ENCODE measurements at regions not wholly inside any gene's neighbourhood (a gene's known extent, or its start where the extent isn't known, plus 50 kb on each side); places are given as distances from the start of the nearest gene placed in this dataset.

DNA sequence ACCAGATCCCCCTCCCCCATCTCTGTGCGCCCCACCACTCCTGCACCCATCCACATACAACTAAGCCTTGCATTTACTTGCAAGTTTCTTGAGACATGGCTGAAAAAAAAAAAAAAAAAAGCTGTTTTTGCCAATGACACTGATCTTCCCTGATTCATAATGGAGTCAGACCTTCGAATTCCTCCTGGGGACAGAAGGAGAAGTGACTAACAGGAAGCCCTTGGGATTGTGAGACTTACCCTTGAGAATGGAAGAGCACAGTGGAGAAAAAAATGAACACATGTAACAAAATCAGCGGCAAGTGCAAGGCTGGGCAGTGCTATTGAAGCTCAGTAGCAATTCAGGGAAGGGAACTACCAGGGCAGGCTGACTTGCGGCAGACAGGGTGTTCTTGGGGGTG lies 288.4 kb downstream of the BCOR start (continued):
- TF ChIP-seq MTA2 (IDR thresholded peaks at IDR 0.05; ENCODE audit: low read depth) (no peak), KDM1A (IDR thresholded peaks at IDR 0.05) (no peak), PCBP2 (IDR thresholded peaks at IDR 0.05; ENCODE audit: low read depth, low read length, poor library complexity, severe bottlenecking) (no peak), GTF2F1 (IDR thresholded peaks at IDR 0.05; ENCODE audit: low read depth, low read length) (no peak), SMARCA5 (IDR thresholded peaks at IDR 0.05) (no peak), HOXB6 (CRISPR knock-in tag; IDR thresholded peaks at IDR 0.05; ENCODE audit: borderline replicate concordance) (no peak)

GRCh38 chrX:39810901-39811300 lies 286.9 kb downstream of the BCOR start:
- POLR2A ChIA-PET, result no interaction called here
- 13% methylated on average over 2 of the region's 2 CpGs for WGBS (ENCODE audit: insufficient coverage, low coverage, missing lambda C conversion rate)
- H3K4me3 ChIP-seq, result no peak overlapping the region
- DNase-seq (ENCODE audit: extremely low read depth in 1 of 4, low spot score in 3 of 4) (no peak), ATAC-seq (no peak), FAIRE-seq (no peak)
- no peak overlapping the region for H3K9ac ChIP-seq (ENCODE audit: insufficient read depth in 1 of 2, low read depth in 2 of 2, low read length in 2 of 2)
- H3K4me1 ChIP-seq (replicated peaks in 1 of 2; ENCODE audit: control insufficient read depth in 2 of 2, insufficient read depth in 2 of 2, low read length in 2 of 2), result peaks cover 4 to 16% of the 10 kb centered on the region in 2 experiments; a peak in 4 of 5 replicates
- in situ Hi-C loops (cut with MboI) (no loop called here), intact Hi-C loops (cut with micrococcal nuclease) (loop anchor here (5.0 to 10.0 kb wide), 2 partner anchors 159 to 454 kb away; no protein-coding TSS in a partner anchor)
- H3K27ac ChIP-seq (ENCODE audit: extremely low read depth, low read depth, low read length), result no peak overlapping the region
- no TSS peak for BruUV-seq (replicated peaks)
- no peaks in the 10 kb centered on the region for H3K36me3 ChIP-seq (ENCODE audit: control insufficient read depth, insufficient read depth, low read length)
- no peaks in the 10 kb centered on the region for H3K27me3 ChIP-seq (ENCODE audit: control insufficient read depth in 2 of 2, insufficient read depth in 2 of 2, low read length in 2 of 2)
- H3K4me2 ChIP-seq (ENCODE audit: insufficient read depth, low read length), result no peak overlapping the region
- TF ChIP-seq ZNF583 (CRISPR knock-in tag; IDR thresholded peaks at IDR 0.05) (no peak), ZNF174 (CRISPR knock-in tag; IDR thresholded peaks at IDR 0.05) (no peak), POLR2A (conservative IDR thresholded peaks at IDR 0.05) (no peak), HNRNPL (IDR thresholded peaks at IDR 0.05; ENCODE audit: low read depth, low read length) (no peak), ARHGAP35 (IDR thresholded peaks at IDR 0.05; ENCODE audit: partially characterized antibody) (no peak), HEY1 (CRISPR knock-in tag; IDR thresholded peaks at IDR 0.05; ENCODE audit: borderline replicate concordance) (no peak), BDP1 (IDR thresholded peaks at IDR 0.05; ENCODE audit: insufficient read depth, insufficient read length) (no peak), MAFF (IDR thresholded peaks at IDR 0.05; ENCODE audit: low read length) (no peak), NUFIP1 (IDR thresholded peaks at IDR 0.05; ENCODE audit: partially characterized antibody) (no peak), RCOR1 (IDR thresholded peaks at IDR 0.05; ENCODE audit: borderline replicate concordance in 1 of 2, low read depth in 2 of 2, low read length in 2 of 2) (no peak)
- TF ChIP-seq, protein P1, sequence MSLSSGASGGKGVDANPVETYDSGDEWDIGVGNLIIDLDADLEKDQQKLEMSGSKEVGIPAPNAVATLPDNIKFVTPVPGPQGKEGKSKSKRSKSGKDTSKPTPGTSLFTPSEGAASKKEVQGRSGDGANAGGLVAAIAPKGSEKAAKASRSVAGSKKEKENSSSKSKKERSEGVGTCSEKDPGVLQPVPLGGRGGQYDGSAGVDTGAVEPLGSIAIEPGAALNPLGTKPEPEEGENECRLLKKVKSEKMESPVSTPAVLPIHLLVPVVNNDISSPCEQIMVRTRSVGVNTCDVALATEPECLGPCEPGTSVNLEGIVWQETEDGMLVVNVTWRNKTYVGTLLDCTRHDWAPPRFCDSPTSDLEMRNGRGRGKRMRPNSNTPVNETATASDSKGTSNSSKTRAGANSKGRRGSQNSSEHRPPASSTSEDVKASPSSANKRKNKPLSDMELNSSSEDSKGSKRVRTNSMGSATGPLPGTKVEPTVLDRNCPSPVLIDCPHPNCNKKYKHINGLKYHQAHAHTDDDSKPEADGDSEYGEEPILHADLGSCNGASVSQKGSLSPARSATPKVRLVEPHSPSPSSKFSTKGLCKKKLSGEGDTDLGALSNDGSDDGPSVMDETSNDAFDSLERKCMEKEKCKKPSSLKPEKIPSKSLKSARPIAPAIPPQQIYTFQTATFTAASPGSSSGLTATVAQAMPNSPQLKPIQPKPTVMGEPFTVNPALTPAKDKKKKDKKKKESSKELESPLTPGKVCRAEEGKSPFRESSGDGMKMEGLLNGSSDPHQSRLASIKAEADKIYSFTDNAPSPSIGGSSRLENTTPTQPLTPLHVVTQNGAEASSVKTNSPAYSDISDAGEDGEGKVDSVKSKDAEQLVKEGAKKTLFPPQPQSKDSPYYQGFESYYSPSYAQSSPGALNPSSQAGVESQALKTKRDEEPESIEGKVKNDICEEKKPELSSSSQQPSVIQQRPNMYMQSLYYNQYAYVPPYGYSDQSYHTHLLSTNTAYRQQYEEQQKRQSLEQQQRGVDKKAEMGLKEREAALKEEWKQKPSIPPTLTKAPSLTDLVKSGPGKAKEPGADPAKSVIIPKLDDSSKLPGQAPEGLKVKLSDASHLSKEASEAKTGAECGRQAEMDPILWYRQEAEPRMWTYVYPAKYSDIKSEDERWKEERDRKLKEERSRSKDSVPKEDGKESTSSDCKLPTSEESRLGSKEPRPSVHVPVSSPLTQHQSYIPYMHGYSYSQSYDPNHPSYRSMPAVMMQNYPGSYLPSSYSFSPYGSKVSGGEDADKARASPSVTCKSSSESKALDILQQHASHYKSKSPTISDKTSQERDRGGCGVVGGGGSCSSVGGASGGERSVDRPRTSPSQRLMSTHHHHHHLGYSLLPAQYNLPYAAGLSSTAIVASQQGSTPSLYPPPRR (CRISPR knock-in tag; IDR thresholded peaks at IDR 0.05; ENCODE audit: borderline replicate concordance), result no peak
- H3K79me2 ChIP-seq (ENCODE audit: control insufficient read depth, insufficient read depth, low read length), result no peaks in the 10 kb centered on the region
- no peaks in the 10 kb centered on the region for H3K9me1 ChIP-seq (ENCODE audit: control insufficient read depth, insufficient read depth, low read length)
- CTCF ChIA-PET (ENCODE audit: low intra/inter-chr PET ratio), result no interaction called here
- H2AFZ ChIP-seq (ENCODE audit: low read depth, low read length), result no peak overlapping the region
- no peaks in the 10 kb centered on the region for H3K9me3 ChIP-seq (replicated peaks; ENCODE audit: control insufficient read depth, insufficient read depth, low read depth, low read length)
- H4K20me1 ChIP-seq (replicated peaks; ENCODE audit: control insufficient read depth, insufficient read depth, low read length), result no peaks in the 10 kb centered on the region
